Inflammatory macrophage treated with lipopolysaccharide for 4 hours (primary cell): ENCODE measurements at regions not wholly inside any gene's neighbourhood (a gene's known extent, or its start where the extent isn't known, plus 50 kb on each side); places are given as distances from the start of the nearest gene placed in this dataset.

Experiments
- DNase-seq: peaks from one replicate; pipeline ENCODE4 v3.0.0-alpha.2; 2020

GRCh38 chr18:67715567-67715966 is 199.0 kb upstream of the DSEL start:
- DNase-seq, result no peak

GRCh38 chr18:67710639-67711038 is 194.1 kb upstream of the DSEL start:
- DNase-seq, result no peak

GRCh38 chr18:67705748-67706147 is 189.2 kb upstream of the DSEL start:
- DNase-seq, result no peak

DNA sequence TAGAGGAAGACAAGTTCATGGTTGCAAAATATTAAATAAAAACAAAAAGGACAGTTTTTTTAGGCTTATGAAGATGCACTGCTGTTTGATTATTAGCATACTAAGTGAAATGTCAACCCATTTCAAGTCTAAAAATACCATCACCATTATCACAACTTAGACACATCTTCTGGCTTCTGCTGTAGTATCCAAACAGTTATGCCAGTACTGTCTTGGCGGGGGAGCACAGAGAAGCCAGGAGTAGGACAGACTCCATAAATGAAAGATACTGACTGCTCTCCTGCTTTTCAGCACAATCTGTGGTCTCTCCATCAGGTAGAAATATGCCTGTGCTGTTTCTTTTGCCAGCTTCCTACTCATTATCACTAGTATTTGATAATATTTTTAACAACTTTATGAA is 179.2 kb upstream of the DSEL start:
- DNase-seq, result no peak

GRCh38 chr18:67694787-67695186 is 178.3 kb upstream of the DSEL start:
- no peak for DNase-seq

DNA sequence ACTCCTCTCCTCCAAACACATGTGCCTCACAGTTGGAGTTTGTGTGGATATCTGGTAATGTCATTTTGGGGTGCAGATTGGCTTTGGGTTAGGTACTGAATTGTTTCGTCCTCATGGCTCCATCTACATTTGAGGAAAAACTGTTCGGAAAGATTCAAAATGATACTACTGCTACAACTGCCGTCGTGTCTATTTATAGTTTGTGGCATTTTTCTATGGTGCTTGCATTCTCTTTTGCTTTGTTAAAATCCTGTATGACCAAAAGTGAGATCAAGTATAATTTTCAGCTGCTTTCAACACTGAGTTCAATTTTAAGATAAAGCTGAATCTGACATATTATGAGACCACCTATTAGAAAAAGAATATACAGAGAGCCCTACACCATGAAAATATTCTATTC is 176.3 kb upstream of the DSEL start:
- DNase-seq, result no peak

DNA sequence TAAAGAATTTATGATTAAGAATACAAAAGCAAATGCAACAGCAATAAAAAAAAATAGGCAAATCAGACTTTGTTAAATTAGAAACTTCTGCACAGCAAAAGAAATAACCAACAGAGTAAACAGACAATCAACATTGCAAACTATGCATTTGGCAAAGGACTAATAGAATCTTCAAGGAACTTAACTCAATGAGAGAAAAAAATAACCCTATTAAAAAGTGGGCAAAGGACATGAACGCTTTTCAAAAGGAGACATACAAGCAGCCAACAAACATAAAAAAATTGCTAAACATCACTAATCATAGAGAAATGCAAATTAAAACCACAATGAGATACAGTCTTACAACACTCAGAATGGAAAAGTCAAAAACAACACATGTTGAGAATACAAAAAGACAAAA is 166.0 kb upstream of the DSEL start:
- no peak for DNase-seq

DNA sequence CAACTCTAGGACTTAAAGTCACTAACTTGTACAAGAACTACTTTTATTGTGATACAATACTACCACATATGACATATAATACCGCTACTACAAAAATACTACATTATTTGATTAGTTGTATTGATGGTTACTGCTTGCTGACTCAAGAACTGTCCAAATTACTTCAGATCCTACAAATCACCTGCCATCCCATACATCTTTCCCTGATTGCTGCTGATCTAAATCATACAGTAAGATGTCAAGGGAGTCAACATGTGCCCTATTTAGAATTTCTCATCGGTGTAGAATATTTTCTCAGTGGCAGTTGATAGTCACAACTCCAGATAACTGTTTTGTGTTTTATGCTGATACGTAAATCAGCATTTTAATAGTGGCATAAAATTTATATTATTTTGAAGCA is 161.0 kb upstream of the DSEL start:
- no peak for DNase-seq

GRCh38 chr18:67672716-67673115 is 156.2 kb upstream of the DSEL start:
- no peak for DNase-seq

DNA sequence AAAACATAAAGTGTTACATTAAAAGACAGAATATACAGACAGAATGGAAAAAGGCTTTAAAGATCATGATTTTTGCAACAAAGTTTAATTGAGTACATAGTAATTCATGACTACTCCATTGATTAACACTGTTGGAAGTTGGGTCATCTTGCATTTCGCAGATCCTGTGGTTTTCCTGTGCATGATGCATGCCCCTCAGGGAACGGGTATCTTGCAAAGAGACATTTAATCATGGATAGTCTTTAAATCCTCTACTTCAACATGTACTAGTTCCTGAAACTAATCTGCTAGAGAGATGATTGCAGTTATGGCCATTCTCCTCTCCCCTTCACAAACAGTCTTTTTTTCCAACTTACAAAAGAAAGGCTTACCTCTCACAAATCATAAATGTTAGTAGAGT is 155.6 kb upstream of the DSEL start:
- DNase-seq, result no peak

GRCh38 chr18:67670024-67670543 is 153.6 kb upstream of the DSEL start:
- no peak for DNase-seq

DNA sequence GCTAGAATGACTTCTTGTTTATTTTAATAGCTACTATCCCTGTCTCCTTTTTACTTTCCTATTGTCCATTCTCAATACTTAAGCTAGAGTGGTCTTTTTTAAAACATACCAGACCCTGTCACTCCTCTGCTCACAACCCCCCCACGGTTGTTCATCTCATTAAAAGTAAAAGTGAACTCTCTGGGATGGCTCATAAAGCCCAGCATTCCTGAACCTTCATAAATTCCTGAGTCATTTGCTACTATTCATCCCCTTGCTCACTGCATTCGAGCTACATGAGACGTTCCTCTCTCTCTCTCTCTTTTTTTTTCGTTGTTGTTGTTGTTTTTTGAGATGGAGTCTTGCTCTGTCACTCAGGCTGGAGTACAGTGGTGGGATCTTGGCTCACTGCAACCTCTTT is 148.7 kb upstream of the DSEL start:
- no peak for DNase-seq

DNA sequence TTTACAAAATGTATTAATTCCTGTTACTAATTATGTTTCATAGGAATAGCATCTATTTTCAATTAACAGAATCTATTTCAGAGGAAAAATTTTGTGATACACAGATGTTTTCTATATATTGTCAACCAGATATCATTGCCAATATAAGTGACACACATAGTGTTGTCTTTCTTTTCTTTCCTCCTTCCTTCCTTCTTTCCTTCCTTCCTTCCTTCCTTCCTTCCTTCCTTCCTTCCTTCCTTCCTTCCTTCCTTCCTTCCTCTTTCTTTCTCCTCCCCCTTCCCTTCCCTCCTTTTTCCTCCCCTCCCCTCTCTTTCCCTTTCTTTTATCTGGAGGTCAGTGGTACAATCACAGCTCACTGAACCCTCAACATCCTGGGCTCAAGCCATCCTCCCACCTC is 146.5 kb upstream of the DSEL start:
- no peak for DNase-seq

DNA sequence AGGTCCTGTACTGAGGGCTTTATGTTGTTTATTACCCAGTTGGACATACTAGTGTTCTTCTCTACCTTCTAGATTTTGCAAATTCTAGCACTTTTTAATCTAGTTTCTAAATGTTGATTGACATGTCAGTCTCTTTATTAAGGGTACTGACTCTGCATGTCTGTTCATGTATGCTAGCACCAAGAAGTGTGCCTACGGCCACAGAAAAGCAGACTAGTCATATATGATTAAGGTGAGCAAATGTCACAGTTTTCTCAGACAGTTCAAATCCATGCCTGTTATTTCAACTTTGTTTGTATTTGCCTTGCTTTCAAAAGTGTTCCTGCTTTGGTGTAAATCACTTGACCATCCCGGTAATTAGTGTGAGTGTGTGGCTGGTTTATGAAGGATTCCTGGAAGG is 145.0 kb upstream of the DSEL start:
- no peak for DNase-seq

DNA sequence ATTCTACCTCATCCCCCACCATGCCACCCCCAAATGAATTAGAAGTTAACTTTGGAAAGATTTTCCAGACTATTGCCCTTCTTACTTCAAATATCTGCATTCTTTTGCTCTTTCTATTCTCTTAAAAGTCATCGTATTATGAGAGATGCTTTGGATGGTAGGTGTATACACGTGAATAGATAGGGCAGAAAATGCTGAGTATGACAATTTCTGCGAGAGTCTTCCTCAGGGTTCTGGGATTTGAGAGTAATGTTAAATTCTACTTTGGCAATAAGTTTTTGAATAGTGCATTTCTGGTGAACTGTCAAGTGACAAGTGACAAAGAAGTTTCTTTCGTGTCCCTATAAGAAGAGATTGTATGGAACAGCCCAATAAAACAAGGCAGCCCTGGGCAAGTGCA is 137.6 kb upstream of the DSEL start:
- DNase-seq, result no peak

GRCh38 chr18:67652288-67652687 is 135.8 kb upstream of the DSEL start:
- no peak for DNase-seq

DNA sequence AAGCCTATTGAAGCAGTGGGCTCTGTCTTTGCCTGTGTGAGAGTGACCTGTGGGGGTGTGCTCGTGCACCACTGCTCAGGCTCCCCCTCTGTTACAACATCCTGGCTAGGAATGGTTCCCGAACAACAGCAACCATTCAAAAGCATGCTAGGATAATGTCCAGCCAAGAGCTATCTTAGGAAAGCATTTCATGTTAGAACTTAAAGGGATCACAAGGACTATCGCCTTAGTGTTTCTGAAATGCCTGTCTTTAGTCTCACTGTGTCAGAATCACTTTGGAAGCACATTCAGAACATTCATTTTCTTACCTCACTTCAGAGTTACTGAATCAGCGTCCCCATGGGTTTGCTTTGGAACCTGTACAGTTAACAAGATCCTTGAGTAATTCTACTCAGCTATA is 134.9 kb upstream of the DSEL start:
- DNase-seq, result no peak

- DNase-seq, result no peak
Observed at GRCh38 chr18:67650686-67651385, 134.3 kb upstream of the DSEL start.

GRCh38 chr18:67646890-67647289 is 130.4 kb upstream of the DSEL start:
- DNase-seq, result no peak

DNA sequence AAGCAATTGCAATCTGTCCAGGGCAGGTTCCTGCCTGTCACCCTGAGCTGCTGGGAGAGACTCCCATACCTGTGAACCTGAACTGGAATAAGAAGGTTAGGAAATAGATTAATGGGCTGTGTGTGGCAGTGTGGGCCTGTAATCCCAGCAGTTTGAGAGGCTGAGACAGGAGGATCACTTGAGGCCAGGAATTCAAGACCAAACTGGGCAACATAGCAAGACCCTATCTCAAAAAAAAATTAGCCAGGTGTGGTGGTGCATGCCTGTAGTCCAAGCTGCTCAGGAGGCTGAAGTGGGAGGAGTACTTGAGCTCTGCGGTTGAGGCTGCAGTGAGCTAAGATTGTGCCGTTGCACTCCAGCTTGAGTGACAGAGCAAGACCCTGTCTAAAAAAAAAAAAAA is 127.7 kb upstream of the DSEL start:
- no peak for DNase-seq

DNA sequence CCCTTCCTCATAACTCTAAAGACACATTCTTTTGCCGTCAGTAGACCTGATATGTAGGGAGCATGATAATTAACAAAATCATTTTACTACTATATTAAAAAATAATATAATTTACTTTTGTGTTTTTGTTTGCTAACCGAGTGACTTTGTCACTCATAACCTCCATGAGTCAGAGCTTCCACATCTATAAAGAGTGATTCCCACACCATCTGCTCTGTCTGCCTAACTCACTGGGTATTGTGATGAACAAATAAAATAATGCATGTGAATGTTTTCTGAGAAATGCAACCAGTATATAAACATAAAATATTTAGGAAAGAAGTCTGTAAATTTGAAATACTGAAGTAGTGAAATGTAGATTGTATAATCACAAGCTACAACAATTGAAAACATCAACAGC is 123.4 kb upstream of the DSEL start:
- no peak for DNase-seq

- DNase-seq, result no peak
Observed at GRCh38 chr18:67636597-67637385, 120.3 kb upstream of the DSEL start.

DNA sequence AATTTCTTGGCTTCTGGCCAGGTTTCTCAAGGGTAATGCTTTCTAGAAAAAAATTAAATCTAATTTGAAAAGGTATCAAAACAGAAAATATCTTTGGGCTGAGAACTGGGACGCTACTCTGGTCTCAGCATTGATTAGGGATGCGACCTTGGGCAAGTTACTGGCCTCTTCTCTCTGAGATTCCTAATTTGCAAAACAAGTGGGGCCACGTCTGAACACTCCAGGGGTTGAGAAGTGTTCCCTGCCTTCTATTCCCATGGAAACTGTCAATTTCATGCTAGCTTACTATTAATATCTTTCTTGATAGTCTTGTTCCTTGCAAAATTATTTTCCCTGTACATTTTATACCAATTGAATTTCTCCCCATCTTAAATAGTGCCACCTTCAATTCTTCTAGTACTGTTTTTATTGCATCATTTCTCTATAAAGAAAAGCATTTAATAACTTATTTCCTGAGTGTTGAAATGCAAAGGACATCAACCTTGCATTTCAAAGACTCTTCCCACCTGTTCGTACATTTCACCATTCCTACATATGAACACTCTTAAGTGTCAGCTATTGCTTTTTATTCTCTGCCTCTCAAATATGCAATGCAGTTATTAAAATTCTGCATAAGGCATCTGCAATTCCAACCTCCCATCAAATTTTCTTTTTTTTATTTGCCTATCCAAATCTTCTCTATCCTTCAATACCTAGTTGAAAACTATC is 118.3 kb upstream of the DSEL start:
- DNase-seq, result no peak

DNA sequence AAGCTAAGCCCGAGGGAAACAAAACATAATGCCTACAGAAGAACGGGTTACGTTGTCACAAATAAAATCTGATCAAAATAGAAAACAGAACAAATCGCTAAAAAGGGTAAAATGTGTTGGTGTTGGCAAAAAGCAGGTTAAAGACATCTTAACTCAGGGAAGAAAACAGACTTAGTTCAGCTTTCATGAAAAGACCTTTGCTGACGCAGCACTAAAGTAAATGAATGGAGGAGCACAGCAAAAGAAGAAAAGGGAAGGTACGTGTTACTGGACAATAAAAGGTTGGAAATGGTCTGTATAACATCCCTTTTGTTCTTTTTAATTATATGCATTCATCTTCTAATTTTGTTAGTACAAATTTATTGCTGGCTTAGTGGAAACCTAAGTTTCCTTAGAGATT is 117.4 kb upstream of the DSEL start:
- DNase-seq, result no peak
